OCI-LY1 (cell line): ENCODE measurements at regions not wholly inside any gene's neighbourhood (a gene's known extent, or its start where the extent isn't known, plus 50 kb on each side); places are given as distances from the start of the nearest gene placed in this dataset.

Experiments
- H2AFZ ChIP-seq: fragments of 200-600 bp; sonication (generic), shearing (Covaris generic); 2 replicates; pipeline ENCODE4 v1.6.0; 2014; ENCODE audit warnings: antibody characterized with exemption, mild to moderate bottlenecking, low read length
- H3F3A ChIP-seq: fragments of 200-600 bp; sonication (generic), shearing (Covaris generic); 2 replicates; pipeline ENCODE4 v1.6.0; 2014; ENCODE audit warnings: mild to moderate bottlenecking, antibody characterized with exemption, low read length, moderate library complexity; ENCODE audit not compliant: insufficient read depth
- H3K27ac ChIP-seq: fragments of 200-600 bp; sonication (generic); 2 replicates; pipeline ENCODE4 v1.5.1; 2014; ENCODE audit warnings: low read length, mixed run types, mild to moderate bottlenecking, low read depth; ENCODE audit not compliant: poor library complexity, severe bottlenecking
- H3K27me3 ChIP-seq: fragments of 200-600 bp; sonication (generic); 2 replicates; pipeline ENCODE4 v1.6.0; 2014; ENCODE audit warnings: antibody characterized with exemption, mild to moderate bottlenecking, low read length, moderate library complexity; ENCODE audit not compliant: insufficient read depth
- H3K36me3 ChIP-seq: fragments of 200-600 bp; sonication (generic); 2 replicates; pipeline ENCODE4 v1.6.1; 2014; ENCODE audit warnings: mild to moderate bottlenecking, antibody characterized with exemption, low read length, moderate library complexity, mixed read lengths; ENCODE audit not compliant: insufficient read depth
- H3K4me1 ChIP-seq: fragments of 200-600 bp; sonication (generic); 2 replicates; pipeline ENCODE4 v1.5.1; 2014; ENCODE audit warnings: mild to moderate bottlenecking, low read length, moderate library complexity; ENCODE audit not compliant: insufficient read depth, severe bottlenecking
- H3K4me2 ChIP-seq: fragments of 200-600 bp; sonication (generic), shearing (Covaris generic); 2 replicates; pipeline ENCODE4 v1.6.1; 2014; ENCODE audit warnings: low read length
- H3K4me3 ChIP-seq: fragments of 200-600 bp; sonication (generic); 2 replicates; pipeline ENCODE4 v1.5.1; 2014; ENCODE audit warnings: low read length, low read depth, mild to moderate bottlenecking, mixed read lengths; ENCODE audit not compliant: poor library complexity, severe bottlenecking
- H3K79me2 ChIP-seq: fragments of 200-600 bp; shearing (Covaris generic); 2 replicates; pipeline ENCODE4 v1.6.1; 2016; ENCODE audit warnings: mixed run types, low read length, mixed read lengths; ENCODE audit not compliant: insufficient read depth
- H3K9ac ChIP-seq: fragments of 200-600 bp; sonication (generic), shearing (Covaris generic); 2 replicates; pipeline ENCODE4 v1.6.1; 2014; ENCODE audit warnings: mild to moderate bottlenecking, low read length, mixed read lengths
- H3K9me2 ChIP-seq: fragments of 200-600 bp; sonication (generic), shearing (Covaris generic); 2 replicates; pipeline ENCODE4 v1.6.1; 2014; ENCODE audit warnings: low read depth, mild to moderate bottlenecking, low read length, mixed read lengths
- H3K9me3 ChIP-seq: fragments of 200-600 bp; shearing (Covaris generic); 2 replicates; pipeline ENCODE4 v1.6.1; 2014; ENCODE audit warnings: low read length, mixed read lengths
- H4K20me1 ChIP-seq: fragments of 200-600 bp; sonication (generic), shearing (Covaris generic); 2 replicates; pipeline ENCODE4 v1.6.0; 2016; ENCODE audit warnings: mild to moderate bottlenecking, low read length; ENCODE audit not compliant: insufficient read depth
- EZH2 ChIP-seq: fragments of 200-600 bp; sonication (generic), shearing (Covaris generic); IDR thresholded peaks from 2 replicates; pipeline ENCODE4 v1.8.0; 2017; ENCODE audit warnings: borderline replicate concordance, mixed run types, mild to moderate bottlenecking, antibody characterized with exemption, low read length, moderate library complexity, mixed read lengths
- TF ChIP-seq, protein P1 (sequence below): fragments of 200-600 bp; sonication (generic), shearing (Covaris generic); IDR thresholded peaks from 2 replicates; pipeline ENCODE4 v1.5.1; 2017; ENCODE audit warnings: mild to moderate bottlenecking, antibody characterized with exemption, low read length, moderate library complexity, mixed read lengths

DNA sequence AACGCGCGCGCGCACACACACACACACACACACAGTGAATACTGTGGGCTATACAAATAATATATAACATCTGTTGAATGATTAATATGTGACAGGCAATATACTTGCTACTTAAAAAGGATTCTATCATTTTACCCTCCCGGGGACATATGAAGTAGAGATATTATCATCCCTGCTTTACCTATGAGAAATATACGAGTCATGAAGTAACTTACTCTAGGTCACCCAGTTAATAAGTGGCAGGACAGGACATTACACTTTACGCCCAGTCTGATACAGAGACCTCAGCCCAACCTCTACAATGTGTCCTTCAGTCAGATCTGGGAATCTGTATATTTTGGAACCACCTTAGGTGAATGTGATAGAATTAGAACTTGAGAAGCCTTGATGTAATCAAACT, 55.4 kb downstream of the CCDC54 start:
- TF ChIP-seq EZH2 = no peak
- TF ChIP-seq, protein P1, sequence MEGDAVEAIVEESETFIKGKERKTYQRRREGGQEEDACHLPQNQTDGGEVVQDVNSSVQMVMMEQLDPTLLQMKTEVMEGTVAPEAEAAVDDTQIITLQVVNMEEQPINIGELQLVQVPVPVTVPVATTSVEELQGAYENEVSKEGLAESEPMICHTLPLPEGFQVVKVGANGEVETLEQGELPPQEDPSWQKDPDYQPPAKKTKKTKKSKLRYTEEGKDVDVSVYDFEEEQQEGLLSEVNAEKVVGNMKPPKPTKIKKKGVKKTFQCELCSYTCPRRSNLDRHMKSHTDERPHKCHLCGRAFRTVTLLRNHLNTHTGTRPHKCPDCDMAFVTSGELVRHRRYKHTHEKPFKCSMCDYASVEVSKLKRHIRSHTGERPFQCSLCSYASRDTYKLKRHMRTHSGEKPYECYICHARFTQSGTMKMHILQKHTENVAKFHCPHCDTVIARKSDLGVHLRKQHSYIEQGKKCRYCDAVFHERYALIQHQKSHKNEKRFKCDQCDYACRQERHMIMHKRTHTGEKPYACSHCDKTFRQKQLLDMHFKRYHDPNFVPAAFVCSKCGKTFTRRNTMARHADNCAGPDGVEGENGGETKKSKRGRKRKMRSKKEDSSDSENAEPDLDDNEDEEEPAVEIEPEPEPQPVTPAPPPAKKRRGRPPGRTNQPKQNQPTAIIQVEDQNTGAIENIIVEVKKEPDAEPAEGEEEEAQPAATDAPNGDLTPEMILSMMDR = no peak
- no peak overlapping the region for H3K4me2 ChIP-seq
- no peak overlapping the region for H3K27ac ChIP-seq
- H3K4me3 ChIP-seq = no peak overlapping the region
- H4K20me1 ChIP-seq = no peaks in the 10 kb centered on the region
- H3K9me3 ChIP-seq = no peaks in the 10 kb centered on the region
- no peaks in the 10 kb centered on the region for H3K9me2 ChIP-seq
- no peak overlapping the region for H2AFZ ChIP-seq
- H3K4me1 ChIP-seq = peaks cover 43% of the 10 kb centered on the region
- H3K36me3 ChIP-seq = no peaks in the 10 kb centered on the region
- H3F3A ChIP-seq = no peaks in the 10 kb centered on the region
- H3K9ac ChIP-seq = no peak overlapping the region
- H3K79me2 ChIP-seq = no peaks in the 10 kb centered on the region
- no peaks in the 10 kb centered on the region for H3K27me3 ChIP-seq

DNA sequence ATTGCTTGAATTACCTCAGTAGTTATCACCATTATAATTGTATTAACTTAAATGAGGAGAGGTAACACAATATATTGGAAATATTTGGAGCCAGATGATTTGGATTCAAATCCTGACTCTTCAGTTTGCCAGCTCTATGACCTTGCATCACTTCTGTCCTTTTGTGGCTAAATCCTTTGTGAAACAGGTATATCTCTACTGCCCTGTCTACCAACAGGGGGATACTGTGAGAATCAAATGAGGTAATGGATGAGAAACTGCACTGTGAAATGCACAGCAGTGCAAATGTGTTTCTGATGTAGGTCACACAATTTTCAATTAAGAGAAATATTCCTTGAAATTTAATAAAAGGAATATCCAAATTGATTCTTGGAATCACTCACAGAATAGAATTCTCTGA, 58.8 kb downstream of the CCDC54 start:
- TF ChIP-seq, protein P1 = no peak
- TF ChIP-seq EZH2 = no peak
- no peak overlapping the region for H3K4me3 ChIP-seq

DNA sequence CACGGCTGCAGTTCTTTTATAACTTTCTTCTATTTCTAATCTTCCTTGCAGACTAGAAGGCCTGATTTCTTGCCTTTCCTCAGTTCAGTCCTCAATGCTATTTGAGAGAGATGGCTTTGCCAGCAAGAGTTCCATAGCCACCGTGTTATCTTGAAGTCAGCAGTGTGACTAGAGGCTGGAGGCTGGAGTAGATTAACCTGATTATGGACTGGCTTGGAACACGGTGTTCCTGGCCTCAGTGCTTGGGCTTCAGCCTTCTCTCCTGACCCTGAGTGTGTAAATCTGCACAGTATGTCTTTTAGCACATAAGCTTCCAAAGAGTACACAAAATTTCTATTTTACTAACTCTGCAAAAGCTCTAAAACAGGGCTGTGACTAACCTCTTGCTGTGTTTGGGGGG, 61.4 kb downstream of the CCDC54 start:
- Histone ChIP-seq H3K4me1 (no peaks in the 10 kb centered on the region), H3K9ac (no peak overlapping the region), H4K20me1 (no peaks in the 10 kb centered on the region), H3K79me2 (no peaks in the 10 kb centered on the region), H3K4me2 (no peak overlapping the region), H3K9me3 (no peaks in the 10 kb centered on the region), H3K4me3 (no peak overlapping the region), H3K27ac (no peak overlapping the region), H3K27me3 (no peaks in the 10 kb centered on the region), H3F3A (no peaks in the 10 kb centered on the region), H3K9me2 (no peaks in the 10 kb centered on the region), H2AFZ (no peak overlapping the region), H3K36me3 (no peaks in the 10 kb centered on the region)
- TF ChIP-seq EZH2 = no peak
- TF ChIP-seq, protein P1 = no peak

More for the DNA sequence above, 58.8 kb downstream of the CCDC54 start:
- H3K9me2 ChIP-seq = no peaks in the 10 kb centered on the region
- no peaks in the 10 kb centered on the region for H3K79me2 ChIP-seq
- no peaks in the 10 kb centered on the region for H3K27me3 ChIP-seq
- no peaks in the 10 kb centered on the region for H3K9me3 ChIP-seq
- H3F3A ChIP-seq = no peaks in the 10 kb centered on the region
- no peak overlapping the region for H3K9ac ChIP-seq
- no peaks in the 10 kb centered on the region for H4K20me1 ChIP-seq
- no peaks in the 10 kb centered on the region for H3K36me3 ChIP-seq
- peaks cover 9% of the 10 kb centered on the region for H3K4me1 ChIP-seq
- no peak overlapping the region for H2AFZ ChIP-seq
- H3K27ac ChIP-seq = no peak overlapping the region
- H3K4me2 ChIP-seq = no peak overlapping the region
